GM21576 (cell line): ENCODE measurements at regions not wholly inside any gene's neighbourhood (a gene's known extent, or its start where the extent isn't known, plus 50 kb on each side); places are given as distances from the start of the nearest gene placed in this dataset.
A peak's percentile ranks its signal among the peaks of the same experiment; 100 is the strongest.
"Not testable (repeated sequence)": the region's sequence is repeated elsewhere in the genome, so short reads cannot be mapped to it uniquely, and the experiment has no call there.

Source experiments
- ATAC-seq: cut with Tn5 transposase; IDR thresholded peaks from one replicate; pipeline ENCODE4 v1.9.1; 2021; ENCODE audit warnings: mild to moderate bottlenecking, moderate library complexity; ENCODE audit not compliant: unreplicated experiment

DNA sequence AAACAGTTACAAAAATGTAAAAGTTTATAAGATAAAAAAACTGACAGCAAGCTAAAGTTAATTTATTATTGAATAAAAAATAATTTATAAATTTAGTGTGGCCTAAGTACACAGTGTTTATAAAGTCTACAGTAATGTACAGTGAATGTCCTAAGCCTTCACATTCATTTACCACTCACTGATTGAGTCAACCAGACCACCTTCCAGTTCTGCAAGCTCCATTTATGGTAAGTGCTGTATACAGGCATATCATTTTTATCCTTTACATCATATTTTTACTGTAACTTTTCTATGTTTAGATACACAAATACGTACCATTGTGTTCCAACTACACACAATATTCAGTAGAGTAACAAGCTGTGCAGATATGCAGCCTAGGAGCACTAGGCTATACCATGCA, 184.2 kb upstream of the LRATD1 start:
- ATAC-seq = no peak

DNA sequence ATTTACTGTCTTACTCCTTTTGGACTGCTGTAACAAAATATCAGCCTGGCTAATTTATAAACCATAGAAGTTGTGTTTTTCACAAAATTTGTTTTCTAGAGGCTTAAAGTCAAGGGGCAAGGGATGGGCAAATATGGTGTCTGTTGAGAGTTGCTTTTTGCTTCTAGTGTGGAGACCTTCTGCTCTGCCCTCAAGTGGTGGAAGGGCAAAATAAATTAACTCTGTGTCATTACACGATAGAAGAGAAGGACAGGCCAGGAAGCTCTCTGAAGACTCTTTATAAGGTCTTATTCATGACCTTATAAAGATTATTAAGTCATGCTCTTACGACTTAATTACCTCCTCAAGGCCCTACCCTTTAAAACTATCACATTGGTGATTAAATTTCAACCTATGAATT, 181.2 kb upstream of the LRATD1 start:
- ATAC-seq = no peak

GRCh38 chr2:14454202-14454601, 178.3 kb upstream of the LRATD1 start:
- ATAC-seq = no peak

- ATAC-seq = no peak
Measured at GRCh38 chr2:14459786-14460325, 172.7 kb upstream of the LRATD1 start.

GRCh38 chr2:14475994-14476393, 156.5 kb upstream of the LRATD1 start:
- no peak for ATAC-seq

GRCh38 chr2:14479486-14479885, 153.0 kb upstream of the LRATD1 start:
- ATAC-seq = no peak

GRCh38 chr2:14480120-14480519, 152.4 kb upstream of the LRATD1 start:
- ATAC-seq = no peak

DNA sequence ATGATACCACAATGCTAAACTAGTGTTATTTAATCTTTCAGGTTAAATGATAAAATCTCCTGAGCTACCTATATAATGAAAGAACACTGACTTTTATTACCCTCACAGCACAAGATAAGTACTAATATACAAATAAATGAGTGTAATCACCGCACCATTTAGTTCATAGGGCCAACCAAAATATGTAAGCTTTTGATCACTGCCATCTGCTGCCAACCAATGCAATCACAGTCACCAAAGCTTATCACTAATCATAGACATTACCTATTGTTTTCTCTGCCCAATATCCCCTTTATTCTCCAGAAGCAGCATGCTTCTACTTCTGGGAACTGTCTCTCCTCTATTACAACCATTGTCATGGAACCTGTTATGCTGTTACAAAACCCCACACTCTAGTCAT, 151.6 kb upstream of the LRATD1 start:
- ATAC-seq = no peak

DNA sequence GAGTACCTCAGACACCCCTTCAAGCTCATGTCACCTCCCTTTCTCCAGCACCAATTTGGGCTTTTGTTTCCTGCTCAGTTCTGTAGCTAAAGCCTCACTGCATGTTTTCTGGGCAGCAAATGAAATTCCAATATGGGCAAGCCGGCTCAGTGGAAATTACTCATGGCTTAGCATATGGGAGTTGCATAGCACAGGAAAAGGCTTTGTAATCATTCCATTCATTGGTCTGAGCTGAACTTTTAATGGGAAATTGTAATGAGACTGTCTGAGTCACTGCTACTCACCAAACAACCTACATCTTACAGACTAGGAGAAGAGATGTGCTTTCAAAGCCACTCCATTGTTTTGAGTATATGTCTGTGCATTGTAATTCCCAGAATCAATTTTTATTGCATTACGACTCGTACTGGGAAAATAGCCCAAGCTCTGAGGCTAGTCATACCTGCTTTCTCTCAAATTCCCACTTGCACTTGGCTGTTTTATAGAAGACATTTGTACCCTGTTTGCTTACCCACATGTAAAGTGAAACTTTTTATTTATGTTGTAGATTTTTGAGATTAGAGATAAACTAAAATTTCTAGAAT, 139.5 kb upstream of the LRATD1 start:
- no peak for ATAC-seq

- ATAC-seq = no peak
Measured at GRCh38 chr2:14494759-14495158, 137.8 kb upstream of the LRATD1 start.

DNA sequence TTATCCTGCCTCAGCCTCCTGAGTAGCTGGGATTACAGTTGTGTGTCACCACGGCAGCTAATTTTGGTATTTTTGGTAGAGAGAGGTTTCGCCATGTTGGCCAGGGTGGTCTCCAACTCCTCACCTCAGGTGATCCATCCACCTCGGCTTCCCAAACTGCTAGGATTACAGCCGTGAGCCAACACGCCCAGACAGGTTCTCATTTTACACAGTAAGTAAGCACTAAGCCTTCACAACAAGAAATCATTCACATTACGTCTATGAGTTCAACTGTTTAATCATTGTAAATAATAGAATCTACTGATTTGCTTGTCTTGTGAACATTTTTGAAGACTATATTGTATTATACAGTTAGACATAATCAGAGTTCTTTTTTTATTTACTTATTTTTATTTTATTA, 131.5 kb upstream of the LRATD1 start:
- ATAC-seq = no peak

- not testable (repeated sequence) for ATAC-seq
Measured at GRCh38 chr2:14506955-14507354, 125.6 kb upstream of the LRATD1 start.

GRCh38 chr2:14511541-14511940, 121.0 kb upstream of the LRATD1 start:
- no peak for ATAC-seq

- ATAC-seq = no peak
Measured at GRCh38 chr2:14513903-14514302, 118.6 kb upstream of the LRATD1 start.

- peak; percentile 81 for ATAC-seq
Measured at GRCh38 chr2:14516844-14517243, 115.7 kb upstream of the LRATD1 start.

DNA sequence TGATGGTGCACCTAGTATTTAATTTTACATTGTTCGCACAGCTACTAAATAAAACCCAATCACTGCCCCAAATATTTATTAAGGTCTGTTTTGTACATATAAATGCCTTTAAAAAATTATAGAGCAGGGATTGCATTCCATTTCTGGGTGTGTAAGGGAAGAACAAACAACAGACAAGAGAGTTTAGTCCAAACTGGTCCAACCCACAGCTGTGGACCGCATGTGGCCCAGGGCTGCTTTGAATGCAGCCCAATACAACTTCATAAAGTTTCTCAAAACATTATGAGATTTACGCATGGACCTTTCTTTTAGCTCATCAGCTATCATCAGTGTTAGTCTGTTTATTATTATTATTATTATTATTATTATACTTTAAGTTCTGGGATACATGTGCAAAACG, 114.8 kb upstream of the LRATD1 start:
- ATAC-seq = no peak

DNA sequence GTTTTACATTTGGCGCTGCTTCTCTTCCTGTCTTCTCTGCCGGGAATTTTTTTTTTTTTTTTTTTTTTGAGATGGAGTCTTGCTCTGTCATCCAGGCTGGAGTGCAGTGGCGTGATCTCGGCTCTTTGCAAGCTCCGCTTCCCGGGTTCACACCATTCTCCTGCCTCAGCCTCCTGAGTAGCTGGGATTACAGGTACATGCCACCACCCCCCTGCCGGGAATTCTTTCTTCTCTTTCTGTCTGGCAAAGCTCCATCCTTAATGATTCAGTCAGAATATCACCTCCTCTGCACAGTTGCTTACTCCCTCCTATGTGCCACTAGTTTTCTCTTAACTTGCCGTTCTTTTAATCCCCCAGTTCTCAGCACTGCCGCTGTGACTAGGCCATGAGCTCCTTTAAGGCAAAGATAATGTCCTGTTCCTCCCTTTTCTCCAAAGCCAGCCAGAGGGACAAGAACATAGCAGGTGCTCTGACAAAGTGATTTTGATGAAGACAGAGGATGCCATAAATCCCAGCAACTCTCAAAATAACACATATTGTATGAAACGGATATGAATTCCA, 112.1 kb upstream of the LRATD1 start:
- no peak for ATAC-seq

DNA sequence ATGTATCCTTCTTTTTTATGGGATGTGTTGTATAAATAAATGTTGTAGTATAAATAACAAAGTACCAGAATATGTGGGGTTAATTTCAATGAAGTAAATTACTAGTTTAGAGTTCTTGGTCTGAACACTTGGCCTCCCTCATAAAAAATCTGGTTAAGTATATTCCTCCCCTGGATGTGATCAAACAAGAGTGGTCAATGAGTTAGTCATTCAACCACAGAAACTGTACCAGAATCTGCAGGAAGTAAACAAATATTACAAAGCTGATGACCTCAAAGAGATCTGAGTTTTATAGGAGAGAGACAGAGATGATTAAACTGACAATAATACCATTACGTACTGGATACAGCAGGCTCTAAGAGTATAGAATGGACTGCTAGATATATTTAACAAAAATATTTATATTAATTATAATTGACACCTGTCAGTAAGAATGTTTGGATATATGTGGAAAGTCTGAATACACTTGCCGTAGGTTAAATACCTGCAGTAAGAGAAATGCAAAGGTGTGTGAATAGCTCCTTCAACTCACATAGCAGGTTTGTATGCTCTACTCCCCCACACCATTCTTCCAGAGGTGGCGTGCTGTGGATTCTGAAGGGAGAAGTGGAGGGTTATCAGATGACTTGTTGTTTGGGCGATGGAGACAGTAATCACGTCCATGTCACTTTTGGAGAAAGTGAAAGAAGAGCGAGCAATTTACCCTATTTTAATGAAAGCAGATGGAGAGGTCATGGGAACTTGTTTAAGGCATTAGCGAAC, 108.3 kb upstream of the LRATD1 start:
- peak; percentile 54 for ATAC-seq

DNA sequence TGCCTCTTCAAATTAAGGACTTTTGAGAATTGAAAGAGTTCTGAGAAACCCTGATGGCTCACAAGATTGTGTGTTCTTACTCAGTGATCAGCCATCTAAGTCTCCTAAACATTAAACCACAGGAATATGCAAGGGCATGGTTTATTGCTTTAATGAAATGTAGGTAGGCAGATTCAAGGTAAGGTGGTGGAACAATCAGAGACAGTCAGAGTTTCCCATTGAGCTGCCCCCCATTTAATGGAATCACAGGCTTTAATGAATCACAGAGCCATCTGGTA, 107.8 kb upstream of the LRATD1 start:
- no peak for ATAC-seq

- ATAC-seq = no peak
Measured at GRCh38 chr2:14530506-14530905, 102.0 kb upstream of the LRATD1 start.

GRCh38 chr2:14533131-14533757, 99.3 kb upstream of the LRATD1 start:
- ATAC-seq = no peak

DNA sequence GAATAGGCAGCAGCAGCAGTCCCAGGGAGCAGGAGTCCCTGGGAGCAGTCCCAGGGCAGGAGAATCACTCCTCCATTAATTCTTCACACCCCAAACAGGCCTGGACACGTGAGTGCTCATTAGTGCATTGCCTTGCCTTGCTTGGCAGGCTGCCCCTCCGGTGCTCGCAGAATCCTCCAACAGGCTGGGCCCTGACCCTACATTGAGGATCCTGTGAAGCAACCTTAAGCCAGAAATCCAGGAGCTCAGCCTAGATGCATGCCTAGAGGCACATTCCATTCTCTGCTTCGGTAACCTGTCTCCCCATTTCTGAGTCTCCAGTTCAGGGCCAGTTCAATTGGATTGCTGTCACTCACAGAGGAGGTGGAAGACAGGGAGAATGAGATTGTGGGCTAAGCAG, 97.4 kb upstream of the LRATD1 start:
- ATAC-seq = no peak
